Fibroblast of skin of right biceps (primary cell): ENCODE measurements at regions not wholly inside any gene's neighbourhood (a gene's known extent, or its start where the extent isn't known, plus 50 kb on each side); places are given as distances from the start of the nearest gene placed in this dataset.
"Not testable (repeated sequence)": the region's sequence is repeated elsewhere in the genome, so short reads cannot be mapped to it uniquely, and the experiment has no call there.

ENCODE experiments used
- DNase-seq: peaks from one replicate; pipeline ENCODE4 v3.0.0-alpha.2; 2013

DNA sequence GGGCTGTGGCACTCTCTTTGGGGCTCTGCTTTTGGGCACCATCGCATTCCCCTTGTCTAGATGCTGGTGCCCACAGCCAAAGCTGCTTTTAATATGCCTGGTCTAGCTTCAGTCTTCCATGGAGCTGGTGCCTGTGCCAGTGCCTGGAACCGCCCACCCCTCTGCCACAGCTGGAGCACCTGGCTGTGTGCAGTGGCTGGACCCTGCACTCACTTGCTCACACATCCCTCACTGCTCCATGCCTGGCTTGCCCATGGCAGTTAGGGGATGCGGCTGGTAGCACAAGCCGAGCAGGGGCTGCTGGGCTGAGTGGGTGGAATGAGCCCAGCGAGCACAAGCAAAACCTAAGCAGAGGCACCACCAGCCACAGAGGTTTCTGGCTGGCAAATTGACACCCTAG is 1145.9 kb upstream of the LRRTM3 start:
- no peak for DNase-seq

DNA sequence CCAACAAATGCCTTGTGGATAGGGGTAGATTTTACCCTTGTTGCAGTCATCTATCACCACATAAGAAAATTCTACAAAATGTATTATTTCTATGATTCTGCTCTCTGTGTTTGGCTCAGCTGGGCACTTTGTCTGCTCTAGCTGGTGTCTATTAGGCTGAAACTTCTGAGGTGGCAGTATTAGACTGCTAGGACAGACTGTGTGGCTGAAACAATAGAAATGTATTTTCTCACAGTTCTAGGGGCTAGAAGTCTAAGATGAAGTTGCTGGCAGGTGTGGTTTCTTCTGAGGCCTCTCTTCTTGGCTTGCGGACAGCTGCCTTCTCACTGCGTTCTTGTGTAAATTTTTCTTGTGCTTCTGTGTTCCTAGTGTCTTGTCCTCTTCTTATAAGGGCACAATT is 1139.6 kb upstream of the LRRTM3 start:
- no peak for DNase-seq

DNA sequence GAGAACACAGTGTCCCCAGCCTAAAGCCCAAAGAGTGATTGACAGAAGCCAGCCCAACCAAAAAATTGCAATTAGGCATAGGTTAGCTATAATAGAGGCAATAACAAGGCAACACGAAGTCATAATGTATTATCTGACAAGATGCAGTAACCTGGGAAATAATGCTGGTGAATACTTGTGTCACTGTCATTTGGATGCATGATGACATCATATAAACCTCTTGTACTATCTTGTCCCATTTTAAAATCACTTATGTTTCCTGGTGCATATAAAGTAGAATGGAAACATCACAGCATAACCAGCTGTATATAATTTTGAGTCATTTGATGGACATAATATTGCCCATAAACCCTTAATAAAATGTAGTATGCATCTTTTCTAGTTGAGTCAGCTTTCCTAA is 1138.3 kb upstream of the LRRTM3 start:
- DNase-seq: no peak

DNA sequence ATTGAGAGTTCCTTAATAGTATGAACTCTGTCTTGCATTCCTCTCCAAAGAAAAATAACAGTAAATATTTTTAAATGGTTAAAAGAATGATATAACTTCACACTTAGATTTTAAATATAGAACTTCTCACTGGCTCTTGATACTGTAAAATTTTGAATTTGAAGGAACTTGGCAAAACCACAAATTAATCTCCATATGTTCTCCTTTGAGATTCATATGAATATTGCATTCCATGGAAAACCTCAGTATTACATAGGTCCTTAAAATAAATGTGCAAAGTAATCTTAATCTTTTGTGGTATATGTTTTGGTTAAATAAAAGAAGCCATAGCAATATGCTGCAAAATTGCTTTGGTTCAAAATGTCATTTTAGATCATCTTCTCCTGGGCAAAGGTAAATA is 1137.6 kb upstream of the LRRTM3 start:
- DNase-seq: no peak

DNA sequence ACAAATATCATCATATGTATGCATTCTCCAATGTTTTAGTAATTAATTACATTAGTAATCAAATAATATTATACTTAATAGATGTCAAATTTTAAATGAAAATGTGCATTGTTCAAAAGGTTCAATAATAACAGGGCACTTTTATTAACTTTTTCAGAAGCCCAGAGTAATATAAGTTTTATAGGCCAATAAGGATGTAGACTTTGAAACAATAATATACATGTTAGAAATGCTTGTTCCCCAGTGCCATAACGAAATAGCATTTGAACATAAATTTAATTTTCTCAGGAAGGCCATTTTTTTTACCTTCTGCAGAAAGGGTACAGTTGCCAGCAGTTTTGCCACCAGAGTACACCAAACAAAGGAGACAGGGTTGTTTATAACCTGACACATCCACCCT is 1133.9 kb upstream of the LRRTM3 start:
- DNase-seq: no peak

DNA sequence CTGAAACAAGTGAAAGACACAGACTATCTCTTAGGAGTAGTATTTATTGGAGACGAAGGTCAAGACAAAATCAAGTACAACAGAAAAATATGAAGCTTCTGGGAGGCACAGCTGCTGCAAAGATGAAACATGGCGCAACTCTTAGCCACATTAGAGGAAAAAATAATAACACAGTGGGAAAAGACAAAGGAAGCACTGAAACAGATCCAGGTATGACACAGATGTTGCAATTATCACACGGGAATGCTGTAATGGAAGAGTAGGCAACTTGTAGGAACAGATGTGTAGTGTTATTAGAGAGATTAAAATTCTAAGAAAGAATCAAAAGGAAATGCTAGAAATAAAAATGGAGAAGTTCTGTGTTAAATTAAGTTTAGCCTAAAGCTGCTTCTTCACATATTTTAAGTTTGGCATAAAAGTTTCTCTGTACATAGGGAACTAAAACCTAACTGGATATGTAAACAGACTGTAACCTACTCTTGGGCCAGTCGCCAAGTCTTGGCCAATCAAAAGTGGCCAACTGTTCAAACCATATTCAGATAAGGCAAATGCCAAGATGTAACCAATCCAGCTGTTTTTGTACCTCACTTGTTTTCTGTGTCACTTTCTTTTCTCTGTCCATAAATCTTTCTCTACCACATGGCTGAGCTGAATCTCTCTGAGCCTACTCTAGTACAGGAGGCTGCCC is 1132.0 kb upstream of the LRRTM3 start:
- DNase-seq: no peak

DNA sequence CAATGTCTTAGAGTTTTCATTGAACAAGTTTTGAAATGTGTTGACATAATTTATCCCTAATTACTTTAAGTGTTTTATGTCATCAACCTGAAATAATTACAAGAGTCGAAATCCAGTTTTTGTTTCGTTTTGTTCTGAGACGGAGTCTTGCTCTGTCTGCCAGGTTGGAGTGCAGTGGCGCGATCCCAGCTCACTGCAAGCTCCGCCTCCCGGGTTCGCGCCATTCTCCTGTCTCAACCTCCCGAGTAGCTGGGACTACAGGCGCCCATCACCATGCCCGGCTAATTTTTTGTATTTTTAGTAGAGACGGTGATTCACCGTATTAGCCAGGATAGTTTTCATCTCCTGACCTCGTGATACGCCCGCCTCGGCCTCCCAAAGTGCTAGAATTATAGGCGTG is 1131.0 kb upstream of the LRRTM3 start:
- not testable (repeated sequence) for DNase-seq

DNA sequence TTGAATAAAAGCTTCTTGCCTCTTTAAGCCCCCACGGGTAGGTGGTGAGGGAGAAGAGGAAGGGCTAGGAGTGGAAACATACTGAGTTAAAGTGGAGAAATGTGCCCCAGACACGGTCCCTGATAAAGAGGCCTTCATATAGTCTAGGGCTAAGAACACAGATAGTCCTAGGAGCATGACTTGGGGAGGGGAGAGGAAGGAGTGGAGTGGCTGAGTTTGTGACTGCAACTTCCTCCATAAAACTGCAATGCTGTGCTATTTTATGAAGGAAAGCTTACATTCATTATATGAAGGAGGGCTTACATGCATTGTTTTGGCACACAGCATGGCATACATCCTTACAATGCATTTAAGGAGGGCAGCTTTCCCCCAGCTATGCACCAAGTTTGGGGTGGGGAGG is 1129.4 kb upstream of the LRRTM3 start:
- no peak for DNase-seq

DNA sequence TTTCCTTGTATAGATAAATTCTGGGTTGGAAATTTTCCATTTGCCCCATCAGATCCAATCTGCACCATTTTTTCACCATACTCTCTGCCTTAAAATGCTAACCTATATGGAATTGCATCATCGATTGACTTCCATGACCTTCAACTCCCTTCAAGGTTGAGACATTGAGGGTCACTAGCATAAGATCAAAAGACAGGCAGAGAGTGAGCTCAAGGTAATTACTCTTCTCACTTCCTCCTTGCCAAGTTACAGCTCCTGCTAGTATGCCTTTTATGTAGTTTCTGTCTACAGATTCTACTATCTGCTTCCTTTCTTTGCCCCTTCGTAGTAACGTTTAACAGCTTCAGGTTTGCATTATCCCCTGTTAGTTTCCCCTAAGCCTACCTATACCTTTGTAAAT is 1127.7 kb upstream of the LRRTM3 start:
- DNase-seq: no peak

DNA sequence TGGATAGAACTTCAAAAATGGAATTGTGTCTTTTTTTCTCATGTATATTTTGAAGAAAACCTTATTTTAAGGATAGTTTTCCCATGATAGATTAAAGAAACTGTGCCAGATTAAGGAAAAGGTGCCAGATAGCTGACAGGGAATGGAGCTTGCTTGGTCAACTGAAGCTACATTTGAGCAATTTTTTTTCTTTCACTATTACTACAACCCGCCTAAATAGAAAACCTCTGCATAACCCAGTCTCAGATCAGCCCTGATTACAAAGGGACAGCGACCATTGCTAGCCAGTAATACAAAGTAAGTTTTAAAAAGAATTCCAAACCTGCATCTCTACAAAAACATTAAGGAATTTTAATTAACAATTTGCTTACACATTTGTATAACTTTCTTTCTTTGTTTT is 1123.4 kb upstream of the LRRTM3 start:
- DNase-seq: no peak

DNA sequence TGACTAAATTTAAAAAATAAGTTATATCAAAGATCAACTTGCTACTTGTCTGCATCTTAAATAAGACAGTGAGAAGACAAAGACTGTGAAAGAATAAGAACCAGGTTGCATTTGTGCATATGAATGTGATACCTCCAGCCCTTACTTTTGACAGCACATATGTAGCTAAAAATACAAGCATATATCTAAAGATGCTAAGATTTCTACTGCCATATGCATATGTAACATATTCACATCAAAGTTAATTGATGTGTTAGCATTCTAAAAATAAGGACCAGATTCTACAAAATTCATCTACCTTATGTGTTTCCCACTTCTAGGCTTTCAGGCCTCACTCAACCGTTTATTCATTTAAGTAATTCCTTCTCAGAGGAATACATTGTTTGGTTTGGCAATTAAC is 1120.3 kb upstream of the LRRTM3 start:
- no peak for DNase-seq

DNA sequence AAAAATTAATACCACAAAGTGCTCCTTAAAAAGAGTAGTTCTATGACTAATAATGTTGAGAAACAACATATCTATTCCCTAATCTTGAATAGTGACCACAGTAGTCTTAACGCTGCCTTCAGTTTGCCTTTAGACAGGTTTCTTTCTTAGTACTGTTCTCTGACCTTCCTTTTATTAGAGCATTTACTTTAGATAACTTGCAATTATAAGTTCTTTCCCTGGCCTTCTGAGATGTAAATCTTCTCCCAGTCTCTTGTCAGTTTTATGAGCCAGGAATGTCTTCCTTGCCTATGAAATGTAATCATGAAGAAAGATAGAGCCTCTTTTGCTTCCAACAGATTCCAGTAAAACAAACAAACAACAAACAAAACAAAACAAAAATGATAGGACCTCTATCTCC is 1119.8 kb upstream of the LRRTM3 start:
- no peak for DNase-seq

DNA sequence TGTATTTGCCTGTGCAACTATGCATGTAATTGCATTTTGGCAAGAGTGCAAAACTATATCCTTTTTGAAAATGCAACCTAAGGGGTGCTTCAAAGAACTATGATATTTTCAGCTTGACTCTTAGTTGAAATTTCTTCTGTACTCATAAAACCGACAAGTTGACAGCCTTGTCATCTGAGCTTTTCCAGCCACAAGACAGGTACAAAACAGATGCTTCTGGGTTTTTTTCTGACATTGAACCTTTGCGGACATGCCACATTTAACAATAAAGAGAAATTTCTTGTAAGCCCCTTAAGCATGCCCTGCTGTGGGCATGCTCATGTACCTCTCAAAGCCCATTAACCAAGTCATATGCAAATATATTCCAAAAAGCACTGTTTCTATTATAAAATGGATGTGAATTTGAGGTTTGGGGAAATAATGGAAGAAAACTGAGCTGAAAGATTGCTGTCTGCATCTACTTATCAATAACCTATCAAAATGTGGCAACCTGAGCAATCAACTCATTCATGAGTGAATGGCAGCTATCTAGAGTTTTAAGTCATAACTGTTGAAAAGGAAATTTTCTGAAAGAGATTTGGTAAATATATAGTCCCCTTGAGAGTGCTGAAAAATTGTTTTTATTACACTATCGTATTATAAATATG is 1117.0 kb upstream of the LRRTM3 start:
- no peak for DNase-seq

DNA sequence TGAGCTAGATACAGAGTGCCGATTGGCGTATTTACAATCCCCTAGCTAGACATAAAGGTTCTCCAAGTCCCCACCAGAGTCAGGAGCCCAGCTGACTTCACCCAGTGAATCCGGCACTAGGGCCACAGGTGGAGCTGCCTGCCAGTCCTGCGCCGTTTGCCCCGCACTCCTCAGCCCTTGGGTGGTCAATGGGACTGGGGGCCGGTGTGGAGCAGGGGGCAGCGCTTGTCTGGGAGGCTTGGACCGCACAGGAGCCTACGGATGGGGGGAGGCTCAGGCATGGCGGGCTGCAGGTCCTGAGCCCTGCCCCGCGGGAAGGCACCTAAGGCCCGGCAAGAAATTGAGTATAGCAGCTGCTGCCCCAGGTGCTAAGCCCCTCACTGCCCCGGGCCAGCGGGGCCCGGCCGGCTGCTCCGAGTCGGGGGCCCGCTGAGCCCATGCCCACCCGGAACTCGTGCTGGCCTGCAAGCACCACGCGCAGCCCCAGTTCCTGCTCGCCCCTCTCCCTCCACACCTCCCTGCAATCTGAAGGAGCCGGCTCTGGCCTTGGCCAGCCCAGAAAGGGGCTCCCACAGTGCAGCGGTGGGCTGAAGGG is 1113.8 kb upstream of the LRRTM3 start:
- no peak for DNase-seq

DNA sequence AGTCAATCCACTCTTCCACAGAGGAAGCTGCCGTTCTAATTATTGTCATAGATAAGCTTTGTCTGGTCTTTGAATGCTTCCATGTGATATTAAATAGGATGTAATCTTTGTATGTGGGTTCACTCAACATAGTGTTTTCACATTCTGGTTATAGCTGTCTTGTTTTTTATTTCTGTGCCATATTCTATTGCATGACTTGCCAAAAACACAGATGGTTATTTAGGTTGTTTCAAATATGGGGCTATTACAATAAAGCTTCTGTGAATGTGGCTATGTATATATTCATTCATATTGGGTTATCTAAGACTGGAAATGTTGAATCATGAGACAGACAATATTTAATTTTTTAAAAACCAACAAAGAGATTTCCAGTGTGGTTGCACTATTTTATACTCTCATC is 1109.3 kb upstream of the LRRTM3 start:
- DNase-seq: no peak

DNA sequence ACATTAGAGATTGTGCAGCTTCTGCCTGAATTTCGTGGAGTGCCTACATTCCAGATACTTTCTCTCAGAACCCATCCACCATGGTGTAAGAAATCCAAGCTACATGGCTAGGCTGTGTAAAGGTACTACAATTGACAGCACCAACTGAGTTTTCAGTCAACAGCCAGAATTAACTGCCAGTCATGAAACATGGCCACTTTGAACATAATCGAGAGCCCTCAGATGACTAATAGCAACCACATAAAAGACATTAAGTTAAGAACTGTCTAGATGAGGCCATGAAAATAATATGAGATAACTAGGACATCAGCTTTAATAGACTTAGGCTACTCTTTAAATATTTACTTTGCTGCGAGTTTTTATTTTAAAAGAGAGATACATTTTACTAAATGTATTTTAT is 1106.8 kb upstream of the LRRTM3 start:
- DNase-seq: no peak

DNA sequence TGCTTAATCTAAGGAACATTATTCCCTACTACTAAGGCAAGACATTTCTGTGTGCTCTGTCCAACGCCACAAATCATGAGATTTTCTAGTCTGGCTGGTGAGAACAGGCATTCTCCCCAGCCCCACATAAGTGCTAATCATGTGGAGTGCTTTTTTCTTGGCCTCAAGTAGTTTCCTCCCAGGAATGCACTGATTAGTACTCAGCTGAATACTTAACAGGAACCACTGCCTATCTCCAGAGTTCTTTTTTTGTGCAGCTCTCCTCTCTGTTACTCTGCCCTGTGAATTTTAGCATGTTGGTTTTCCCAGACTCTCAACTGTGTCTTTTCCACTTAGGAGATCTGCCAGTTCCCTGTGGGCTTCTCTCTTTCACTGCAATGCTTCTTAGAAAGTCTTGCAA is 1098.5 kb upstream of the LRRTM3 start:
- DNase-seq: no peak

DNA sequence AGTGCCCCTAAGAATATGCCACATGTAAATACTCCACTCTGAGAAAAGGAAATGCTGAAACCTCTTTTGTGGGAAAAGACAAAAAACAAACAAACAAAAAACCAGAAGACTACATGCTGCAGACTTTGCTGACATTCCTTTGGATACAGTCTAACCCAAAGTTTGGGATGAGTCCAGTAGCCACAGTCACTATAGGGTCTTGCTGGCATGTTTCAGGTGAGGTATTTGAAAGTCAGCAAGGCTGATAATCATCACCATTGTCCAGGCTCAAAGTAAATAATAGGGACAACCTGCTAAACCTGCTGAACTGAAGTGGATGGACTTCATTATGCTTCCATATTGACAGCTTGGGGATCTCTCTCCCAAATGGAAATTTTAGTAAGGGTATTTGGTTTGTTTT is 1087.0 kb upstream of the LRRTM3 start:
- DNase-seq: no peak

DNA sequence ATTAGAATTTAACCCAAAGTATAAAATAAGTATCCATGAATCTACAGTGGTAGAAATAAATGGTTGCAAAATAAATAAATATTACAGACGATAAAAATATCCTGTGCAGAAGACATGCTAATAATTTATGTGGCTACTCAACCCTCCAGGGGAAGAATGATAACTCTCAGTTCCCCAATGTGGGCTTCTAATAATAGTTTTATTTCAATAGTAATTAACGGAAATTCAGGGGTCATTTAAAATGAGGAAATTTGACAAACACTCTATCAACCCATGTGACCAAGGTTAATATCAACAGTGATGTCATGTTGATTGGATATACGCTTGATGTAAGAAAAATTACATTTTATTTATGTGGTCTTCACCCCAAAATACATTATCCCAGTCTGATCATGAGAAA is 1082.6 kb upstream of the LRRTM3 start:
- no peak for DNase-seq

DNA sequence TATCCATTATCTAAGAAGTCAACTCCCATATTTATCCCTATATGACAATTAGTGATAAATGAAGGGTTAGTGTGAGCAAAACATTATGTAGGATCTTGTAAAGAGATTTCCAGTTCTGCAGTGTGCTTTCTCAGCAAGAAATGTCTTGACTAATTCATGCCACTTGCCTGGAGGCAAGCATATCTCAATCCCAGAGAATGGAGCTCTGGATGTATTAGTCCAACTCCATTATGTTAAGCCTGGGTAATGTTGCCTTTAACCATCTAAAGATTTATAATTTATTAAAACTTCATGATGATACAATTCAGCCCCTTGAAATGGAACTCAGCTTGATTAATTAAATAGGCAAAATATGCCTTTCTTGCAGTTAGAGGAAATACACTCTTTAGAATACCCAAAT is 1079.9 kb upstream of the LRRTM3 start:
- no peak for DNase-seq

DNA sequence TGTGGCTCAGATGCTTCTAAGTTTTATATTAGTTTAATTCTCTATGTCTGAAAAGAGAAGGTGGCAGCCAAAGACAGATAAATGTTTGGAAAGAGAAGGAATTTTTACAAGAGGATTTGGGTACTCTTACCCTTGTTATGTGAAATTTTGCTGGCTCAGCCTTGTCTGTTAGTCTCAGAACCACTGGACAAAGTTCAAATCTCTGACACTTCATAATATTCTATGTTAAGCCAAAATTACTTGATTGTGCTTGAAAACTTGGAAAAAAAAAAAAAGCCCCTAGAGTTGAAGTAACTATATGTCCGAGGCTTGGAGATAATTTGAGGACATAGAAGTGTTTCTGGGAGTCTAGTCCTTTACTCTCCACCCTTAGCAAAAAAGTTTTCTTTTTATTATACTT is 1079.3 kb upstream of the LRRTM3 start:
- no peak for DNase-seq

DNA sequence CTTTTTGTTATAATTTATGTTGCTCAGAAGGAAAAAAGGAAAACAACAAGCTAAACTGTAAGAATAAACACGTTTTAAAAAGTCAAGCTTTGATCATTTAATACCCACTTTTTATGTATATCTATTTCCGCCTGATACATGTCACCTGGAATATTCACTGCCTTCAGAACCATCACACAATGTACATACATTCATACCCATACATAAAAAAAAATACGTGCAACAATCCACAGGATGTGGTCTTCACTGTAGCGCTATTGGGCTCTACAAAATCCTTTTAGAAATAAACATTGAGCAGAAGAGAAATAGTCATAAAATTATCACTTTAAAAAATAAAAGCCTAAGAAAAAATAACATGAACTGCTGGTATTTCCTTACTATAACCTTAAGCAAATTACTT is 1078.9 kb upstream of the LRRTM3 start:
- DNase-seq: no peak

DNA sequence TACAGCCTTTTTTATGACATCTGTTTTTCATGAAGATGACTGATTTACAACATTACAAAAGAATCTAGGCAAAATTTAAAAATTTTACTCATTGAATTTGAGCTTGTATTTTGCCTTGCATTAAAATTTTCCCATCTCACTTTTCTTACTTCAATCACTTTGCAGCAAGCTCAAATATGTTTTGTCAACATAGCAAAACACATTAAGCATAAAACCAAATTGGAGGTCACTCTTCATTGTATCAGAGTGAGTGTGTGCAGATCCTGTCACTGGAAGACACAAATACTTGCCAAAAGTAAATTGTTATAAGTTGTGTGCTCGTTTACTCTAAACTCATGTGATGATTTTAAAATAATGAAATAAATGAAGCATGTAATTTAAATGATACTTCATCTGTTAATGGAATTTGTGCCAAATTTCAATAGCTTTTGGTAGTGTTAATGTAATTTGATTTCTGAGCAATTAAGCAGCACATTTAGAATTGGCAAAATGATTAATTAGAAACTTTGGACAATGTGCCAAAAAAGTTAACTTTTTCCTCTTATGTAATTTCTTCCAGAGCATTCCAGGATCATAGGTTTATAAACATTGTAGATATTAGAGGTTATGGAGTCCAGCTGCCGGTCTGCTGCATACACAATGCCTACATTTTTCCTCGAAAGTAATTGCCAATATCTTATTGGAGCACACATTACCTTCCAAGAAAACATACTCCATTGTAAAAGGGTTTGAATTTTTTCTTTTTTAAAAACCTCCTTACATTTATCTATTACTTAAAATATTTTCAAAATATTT is 1078.2 kb upstream of the LRRTM3 start:
- no peak for DNase-seq

DNA sequence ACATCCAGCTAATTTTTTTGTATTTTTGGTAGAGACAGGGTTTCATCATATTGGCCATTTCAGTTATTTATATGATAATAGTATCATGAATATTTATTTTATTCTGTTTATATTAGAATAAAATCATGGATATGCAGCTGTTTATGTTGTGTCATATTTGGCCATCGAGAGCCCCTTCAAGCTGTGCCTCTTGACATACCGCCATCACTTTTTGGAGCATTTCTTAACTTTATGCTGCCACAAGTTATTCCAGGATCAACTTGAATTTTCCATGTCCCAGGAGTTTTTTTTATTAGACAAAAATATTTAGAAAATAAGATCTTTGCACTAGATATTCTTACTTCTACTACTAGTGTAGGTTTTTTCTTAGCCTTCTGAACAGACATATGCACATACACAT is 1067.0 kb upstream of the LRRTM3 start:
- DNase-seq: no peak
